Amniotic epithelial cell (primary cell): ENCODE measurements at regions not wholly inside any gene's neighbourhood (a gene's known extent, or its start where the extent isn't known, plus 50 kb on each side); places are given as distances from the start of the nearest gene placed in this dataset.

Source experiments
- DNase-seq: peaks from one replicate; pipeline ENCODE4 v3.0.0-alpha.2; 2010; ENCODE audit warnings: low read depth

DNA sequence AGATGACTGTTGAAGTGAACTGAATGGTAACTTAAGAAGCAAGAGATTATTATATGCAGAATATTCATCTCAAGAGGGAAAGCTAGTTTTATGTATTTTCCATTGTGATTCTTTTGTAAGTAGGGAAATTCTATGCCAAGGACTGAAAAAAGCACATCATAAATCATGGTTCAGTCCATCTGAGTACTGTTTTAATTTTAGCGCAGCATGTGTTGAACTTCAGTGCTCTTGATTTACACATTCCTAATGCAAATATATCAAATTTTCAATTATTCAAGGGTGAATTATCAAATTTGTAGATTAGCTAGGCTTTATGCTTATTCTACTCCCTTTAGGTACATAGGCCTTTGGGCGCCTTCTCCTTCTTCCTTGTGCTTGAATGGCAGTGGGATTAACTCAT is 50.3 kb upstream of the TCF12 start:
- DNase-seq = no peak

DNA sequence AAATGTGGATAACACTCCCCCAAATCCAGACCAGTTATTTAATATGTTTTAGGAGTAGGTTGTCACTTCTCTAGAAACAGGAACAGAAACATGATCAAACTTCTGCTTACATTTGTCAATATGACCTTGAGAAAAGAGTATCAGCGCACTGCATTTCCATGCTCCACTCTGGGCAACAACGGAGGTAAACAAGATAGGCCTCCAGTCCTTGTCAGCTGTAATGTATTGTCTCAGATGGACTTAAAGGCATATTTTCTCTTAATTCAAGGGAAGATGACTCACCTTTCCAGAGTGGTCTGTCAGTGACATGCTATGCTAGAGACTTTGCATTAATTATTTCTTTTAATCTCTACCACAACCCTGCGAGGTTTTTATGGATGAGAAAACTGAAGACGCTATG is 51.6 kb upstream of the TCF12 start:
- peak; percentile 70 for DNase-seq

DNA sequence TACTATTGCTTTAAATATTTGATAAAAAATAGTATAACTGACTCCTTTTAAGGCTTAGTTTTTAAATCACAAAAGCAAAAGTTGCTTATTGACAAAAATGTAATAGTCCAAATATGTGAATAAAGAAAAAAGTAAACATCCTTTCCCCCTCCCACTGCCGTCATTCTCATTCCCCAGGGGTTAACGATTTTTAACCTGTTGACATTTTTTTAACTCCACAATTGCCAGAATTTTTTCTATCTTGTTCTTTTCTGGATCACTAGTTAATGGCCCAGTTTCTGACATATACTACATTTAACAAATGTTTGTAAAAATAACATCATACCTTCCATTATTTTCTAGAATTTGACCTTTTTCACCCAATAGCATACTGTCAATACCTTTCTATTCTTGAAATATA is 60.6 kb upstream of the TCF12 start:
- DNase-seq = no peak

DNA sequence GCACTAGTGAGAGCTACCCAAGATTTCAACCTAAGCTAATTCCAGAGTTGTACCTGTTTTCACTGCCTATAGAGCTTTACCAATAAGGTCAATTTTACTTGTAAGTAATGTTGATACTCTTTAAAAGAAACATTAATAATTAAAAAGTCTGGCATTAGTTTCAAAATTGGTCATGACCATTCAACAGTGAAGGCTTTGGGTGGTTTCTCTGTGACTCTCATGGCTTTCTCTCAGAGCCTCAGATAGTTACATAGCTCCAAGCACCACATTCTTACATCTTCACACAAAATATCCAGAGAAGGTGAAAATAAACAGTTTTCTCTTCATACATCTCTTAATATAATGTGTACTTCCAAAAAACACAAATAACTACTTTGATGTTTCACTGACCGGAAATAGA is 61.5 kb upstream of the TCF12 start:
- DNase-seq = no peak

DNA sequence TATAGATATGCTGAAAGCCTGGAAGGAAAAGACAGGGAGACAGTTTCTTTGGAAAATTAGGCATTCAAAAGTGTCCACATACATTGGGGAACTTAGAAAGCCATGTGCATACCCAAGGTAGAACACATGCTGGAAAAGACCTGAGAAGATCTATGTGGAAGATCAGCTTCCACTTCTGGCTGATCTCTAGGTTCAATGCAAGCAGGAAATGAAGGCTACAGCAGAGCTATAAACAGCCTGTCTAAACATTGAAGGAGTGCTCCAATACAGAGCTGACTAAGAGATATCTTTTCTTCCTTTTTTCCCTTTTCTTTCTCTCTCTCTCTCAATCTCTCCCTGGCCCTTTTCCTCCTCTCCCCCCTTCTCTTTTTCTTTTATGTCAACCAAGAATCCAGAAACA is 73.6 kb upstream of the TCF12 start:
- DNase-seq = no peak

- DNase-seq = no peak
Measured at GRCh38 chr15:56844471-56844870, 74.0 kb upstream of the TCF12 start.

- no peak for DNase-seq
Measured at GRCh38 chr15:56839641-56840040, 78.8 kb upstream of the TCF12 start.

- no peak for DNase-seq
Measured at GRCh38 chr15:56839099-56839498, 79.3 kb upstream of the TCF12 start.

- DNase-seq = no peak
Measured at GRCh38 chr15:56838085-56838484, 80.4 kb upstream of the TCF12 start.

DNA sequence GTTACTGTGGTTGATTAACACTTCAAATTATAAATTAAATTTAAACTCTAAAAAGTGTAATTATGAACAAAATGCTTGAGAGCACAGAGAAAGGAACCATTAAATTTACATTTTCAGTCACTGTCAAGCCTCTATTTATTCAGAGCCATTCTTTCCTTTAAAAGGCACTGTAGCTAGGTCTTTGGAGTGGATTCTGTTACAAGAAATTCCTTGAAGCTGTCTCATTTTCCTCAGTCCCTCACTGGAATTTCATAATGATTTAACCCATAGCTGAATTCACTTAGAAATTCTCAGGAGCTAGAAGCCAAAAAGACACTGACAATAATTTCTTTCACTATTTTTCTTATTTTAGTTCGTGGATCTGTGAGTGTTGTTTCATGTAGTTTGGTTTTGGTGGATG is 81.2 kb upstream of the TCF12 start:
- DNase-seq = peak; percentile 32

GRCh38 chr15:56835718-56836171 is 82.7 kb upstream of the TCF12 start:
- no peak for DNase-seq

GRCh38 chr15:56832125-56832524 is 86.3 kb upstream of the TCF12 start:
- DNase-seq = no peak

DNA sequence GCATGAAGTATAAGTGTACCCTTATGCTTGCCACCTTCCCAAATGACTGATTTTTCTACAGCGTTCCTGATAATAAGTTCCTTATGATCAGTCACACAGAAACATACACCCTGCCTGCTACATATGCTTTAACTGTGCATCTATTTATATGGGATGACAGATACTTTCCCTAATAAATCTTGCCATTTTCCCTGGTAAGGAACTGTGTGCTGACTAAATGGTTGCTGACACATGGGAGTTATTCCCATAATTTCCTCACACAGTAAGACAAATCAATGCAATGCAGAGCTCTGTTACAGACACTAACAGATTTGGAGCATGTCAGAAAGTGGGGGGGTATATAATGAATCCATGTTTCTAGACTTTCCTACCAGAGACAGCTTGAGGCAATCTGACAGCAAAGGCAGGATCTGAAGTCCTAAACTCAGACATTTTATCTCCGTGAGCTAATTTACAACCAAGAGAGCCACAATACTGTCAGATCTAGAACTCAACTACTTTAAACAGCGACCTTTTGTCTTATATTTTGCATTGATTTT is 86.9 kb upstream of the TCF12 start:
- DNase-seq = no peak

GRCh38 chr15:56824175-56824574 is 90.9 kb upstream of the ZNF280D start:
- DNase-seq = no peak

DNA sequence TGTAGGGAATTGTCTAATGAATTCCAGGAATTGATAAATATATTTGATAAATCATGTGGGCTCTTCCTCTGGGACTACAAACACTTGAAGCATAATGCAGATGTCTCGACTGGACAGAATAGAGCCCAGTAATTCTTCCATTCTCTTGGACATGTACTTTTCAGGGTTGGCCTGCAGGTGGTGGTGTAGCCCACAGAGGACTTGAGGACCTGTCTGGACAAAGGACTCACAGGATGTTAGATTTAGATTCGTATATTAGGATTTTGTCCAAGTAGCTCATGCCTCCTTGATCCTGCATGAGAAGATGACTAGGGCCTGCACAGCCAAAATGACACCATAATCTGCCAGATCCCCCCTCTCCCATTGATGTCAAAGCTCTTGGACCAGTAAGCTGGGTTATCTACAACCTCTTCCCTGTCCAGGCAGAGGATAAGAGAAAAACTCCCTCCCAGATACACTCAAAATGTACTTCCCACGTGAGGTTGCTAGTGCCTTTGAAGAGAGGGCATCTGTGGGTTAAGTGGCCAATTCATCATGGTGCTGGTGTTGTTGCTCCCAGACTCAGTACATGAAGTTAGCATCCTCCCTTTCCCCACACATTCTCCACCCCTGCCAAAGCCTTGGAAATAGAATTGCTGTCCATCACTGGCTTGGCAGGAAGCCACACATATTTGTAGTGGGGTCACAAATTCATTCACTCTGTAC is 88.6 kb upstream of the ZNF280D start:
- DNase-seq = peak; percentile 95

DNA sequence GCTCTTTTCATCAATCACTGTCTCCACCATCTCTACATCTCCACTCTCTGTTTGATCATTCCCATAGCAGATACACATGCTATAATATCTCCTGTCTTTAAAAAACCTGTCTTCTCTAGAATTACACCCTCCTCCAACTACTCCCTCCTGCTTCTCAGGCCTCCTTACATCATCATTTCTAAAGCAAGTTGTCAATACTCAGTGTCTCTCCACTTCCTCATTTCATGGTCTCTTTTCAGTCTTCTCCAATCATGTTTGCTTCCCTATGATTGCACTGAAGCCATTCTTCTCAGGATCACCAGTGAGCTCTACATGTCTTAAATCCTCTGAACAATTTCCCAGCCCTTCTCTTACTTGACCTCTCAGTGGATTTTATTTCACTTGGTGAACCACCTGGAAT is 87.0 kb upstream of the ZNF280D start:
- DNase-seq = no peak

DNA sequence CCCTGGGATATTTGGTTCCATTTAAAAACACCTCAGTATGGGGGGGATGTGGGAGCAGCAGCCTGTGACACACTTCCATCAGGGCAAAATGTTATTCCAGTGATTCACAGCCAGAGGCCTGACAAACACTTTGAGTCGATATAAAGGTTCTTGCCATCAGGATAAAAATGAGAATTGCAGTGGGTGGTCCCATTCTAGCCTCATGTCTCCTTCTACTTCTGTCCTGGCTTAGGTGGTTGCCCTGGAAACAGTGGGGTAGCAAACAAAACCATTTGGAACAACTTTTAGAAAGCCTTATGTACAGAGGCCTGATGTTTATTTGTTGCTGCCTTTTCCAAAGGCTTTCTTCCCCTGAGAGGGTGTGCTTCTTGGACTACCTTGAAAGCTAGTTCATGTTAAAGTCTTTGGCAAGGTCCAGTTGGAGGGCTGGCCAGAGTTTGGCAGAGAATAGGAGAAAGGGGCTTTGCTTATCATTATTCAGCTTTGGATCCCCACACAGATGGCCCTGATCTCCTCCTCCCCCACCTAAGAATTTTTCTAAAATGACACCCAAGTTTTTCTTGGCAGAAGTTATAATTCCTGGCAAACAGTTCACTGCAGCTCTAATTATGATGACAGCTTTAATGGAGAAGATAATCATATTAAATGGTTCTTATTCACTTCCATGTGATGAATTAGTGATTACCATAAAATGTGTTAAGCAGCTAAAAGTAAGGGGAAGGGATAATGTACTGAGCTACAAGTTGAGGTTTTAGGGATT is 84.2 kb upstream of the ZNF280D start:
- peak; percentile 23 for DNase-seq

DNA sequence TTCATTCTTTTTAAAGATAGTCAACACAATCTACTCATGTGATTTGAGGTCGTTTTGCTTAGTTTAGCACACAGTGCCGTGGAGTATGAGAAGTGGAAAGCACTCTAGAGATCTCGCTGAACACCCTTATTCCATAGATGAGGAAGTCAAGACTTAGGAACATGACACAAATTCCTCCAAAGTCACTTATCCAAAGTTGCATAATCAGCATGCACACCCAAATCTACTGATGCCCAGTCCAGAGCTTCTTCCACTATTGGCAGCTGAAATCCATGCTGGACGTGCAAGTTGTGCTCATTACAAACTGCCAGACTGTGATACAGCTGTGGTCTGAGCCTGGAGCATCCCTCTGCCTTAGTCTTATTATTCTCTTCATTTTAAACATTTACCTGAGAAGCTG is 83.5 kb upstream of the ZNF280D start:
- no peak for DNase-seq

DNA sequence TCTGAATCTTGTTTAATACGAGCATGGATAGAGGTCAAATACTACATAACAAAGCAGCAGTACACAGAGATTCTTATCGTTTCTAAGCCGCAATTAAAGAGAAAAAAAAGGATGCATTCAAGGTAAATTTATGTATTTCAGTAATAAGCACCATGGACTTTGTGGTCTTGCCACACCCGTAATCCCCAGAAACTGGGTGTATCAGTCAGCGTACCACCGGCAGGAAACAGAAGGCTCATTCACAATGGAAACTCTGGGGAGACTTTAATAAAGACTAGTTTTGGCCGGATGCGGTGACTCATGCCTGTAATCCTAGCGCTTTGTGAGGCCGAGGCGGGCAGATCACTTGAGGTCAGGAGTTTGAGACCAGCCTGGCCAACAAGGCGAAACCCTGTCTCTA is 81.9 kb upstream of the ZNF280D start:
- DNase-seq = no peak

GRCh38 chr15:56814429-56814828 is 81.1 kb upstream of the ZNF280D start:
- DNase-seq = no peak

- no peak for DNase-seq
Measured at GRCh38 chr15:56813995-56814394, 80.7 kb upstream of the ZNF280D start.

- DNase-seq = no peak
Measured at GRCh38 chr15:56812961-56813360, 79.7 kb upstream of the ZNF280D start.

DNA sequence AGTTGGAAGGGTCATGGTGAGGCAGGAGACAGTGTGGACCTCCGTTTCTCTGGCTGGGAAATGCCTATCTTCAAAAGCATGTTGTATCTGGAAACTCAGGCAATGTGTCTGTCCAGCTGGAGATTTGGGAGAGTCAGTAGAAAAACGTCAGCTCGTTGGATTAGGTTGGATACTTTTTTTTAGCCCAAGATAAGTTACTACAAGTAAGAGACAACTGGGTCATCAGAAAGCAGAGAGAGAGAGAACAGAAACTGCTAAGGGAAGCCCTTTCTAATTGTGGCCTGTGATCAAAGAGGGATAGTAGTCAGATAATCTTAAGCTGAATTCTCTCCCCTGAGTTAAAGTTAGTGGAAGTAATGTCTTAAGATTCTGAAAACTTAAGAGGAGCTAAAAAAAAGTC is 78.9 kb upstream of the ZNF280D start:
- DNase-seq = no peak

DNA sequence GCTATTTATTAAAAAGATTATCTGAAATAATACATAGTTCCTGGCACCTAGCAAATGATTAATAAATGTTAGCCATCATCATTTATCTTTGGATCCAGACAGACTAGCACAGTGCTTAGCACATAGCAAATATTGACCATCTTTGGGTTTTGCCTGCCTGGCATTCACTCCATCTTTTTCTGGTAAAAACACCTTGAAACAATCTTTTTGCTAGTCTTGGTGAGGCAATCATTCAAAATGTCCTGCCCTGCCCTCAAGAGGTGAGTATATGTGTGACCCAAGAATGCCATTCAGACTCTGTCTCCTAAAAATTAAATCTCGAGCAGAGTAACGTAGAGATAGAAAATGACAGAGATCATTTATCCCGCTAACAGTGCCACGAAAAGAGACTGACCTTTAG is 78.3 kb upstream of the ZNF280D start:
- no peak for DNase-seq
